Fibroblast of peridontal ligament (primary cell): ENCODE measurements at regions not wholly inside any gene's neighbourhood (a gene's known extent, or its start where the extent isn't known, plus 50 kb on each side); places are given as distances from the start of the nearest gene placed in this dataset.
A peak's percentile ranks its signal among the peaks of the same experiment; 100 is the strongest.

ENCODE experiments used
- DNase-seq: peaks from one replicate; pipeline ENCODE4 v3.0.0-alpha.2; 2010; ENCODE audit errors: extremely low read depth

DNA sequence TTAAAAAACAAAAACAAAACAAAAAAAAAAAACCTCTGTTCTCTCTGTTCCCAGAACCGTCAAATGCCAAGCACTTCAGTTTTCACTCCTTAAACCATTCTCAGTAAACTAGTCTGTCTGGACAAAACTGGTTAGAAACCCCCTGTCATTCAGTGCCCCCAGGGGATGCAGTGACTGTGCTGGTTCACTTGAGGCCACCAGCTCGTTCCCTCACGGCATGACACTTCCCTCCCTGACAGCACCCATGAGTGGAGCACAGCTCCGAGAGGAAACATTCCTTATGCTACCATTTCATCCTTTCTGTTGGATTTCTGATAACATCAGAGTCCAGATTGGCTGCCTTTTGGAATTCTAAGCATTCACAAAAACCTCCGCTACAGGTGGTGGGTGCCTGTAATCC, 244.0 kb upstream of the TPM1 start:
- no peak for DNase-seq

DNA sequence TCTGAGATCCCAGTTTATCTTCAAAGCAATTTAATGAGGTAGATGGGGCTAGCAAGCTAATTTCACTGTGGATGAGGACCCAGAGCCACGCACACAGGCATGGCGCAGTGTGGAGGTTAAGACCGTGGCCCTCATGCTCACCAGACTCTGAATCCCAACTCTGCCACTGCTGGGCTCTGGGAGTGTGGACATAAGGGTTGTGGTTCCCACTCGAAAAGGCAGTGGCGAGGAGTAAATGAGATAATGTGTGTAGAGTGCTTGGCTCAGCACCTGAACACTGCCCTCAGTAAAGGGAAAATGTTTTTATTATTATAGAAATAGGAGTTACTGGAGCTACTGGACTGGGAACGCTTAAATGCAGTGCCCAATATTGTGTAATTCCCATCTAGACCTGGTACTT, 243.5 kb upstream of the TPM1 start:
- DNase-seq, result no peak

DNA sequence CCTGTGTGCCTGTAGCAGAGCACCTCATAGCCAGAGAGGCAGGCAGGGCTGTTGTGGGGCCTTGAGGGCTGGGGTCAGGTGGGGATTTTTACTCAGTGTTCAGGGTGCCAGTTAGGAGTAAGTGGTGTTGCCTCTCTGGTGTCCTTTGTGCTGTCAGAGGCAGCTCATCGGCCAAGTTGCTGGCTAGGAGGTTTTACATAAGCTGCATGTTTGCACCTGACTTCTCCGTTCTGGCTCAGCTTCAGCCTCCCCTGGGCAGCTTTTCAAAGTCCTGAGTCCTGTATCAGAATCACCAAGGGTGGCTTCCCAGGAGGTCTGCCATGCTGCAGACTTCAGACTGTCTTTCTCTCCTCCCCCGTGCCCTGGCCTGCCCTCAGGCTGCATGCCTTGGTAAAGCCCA, 242.6 kb upstream of the TPM1 start:
- no peak for DNase-seq

DNA sequence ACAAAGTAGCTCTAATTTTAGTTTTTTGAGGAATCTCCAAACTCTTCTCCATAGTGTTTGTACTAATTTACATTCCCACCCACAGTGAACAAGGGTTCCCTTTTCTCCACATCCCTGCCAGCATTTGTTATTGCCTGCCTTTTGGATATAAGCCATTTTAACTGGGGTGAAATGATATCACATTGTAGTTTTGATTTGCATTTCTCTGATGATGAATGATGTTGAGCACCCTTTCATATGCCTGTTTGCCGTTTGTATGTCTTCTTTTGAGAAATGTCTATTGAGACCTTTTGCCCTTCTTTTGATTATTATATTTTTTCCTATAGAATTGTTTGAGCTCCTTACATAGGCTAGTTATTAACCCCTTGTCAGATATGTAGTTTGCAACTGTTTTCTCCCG, 239.9 kb upstream of the TPM1 start:
- no peak for DNase-seq

DNA sequence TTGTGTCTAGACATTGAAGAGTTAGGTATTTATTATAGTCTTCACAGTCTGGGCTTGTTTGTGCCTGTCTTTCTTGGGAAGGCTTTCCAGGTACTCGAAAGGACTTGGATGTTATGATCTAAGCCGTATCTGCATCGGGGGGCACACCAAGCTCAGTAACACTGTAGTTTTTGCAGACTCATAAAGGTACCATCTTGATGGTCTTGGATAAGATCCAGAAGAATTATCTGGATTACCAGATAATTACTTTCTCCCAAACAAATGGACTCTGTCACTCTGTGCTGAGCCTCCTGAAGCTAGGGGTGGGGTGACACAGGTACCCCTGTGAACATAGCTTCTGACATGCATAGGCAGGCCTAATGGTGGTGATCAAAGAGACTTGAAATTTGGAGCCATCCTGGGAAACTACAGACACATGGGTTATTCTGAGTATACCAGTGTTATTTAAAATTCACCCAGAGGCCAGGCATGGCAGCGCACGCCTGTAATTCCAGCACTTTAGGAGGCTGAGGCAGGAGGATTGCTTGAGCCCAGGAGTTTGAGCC, 238.6 kb upstream of the TPM1 start:
- DNase-seq, result no peak

DNA sequence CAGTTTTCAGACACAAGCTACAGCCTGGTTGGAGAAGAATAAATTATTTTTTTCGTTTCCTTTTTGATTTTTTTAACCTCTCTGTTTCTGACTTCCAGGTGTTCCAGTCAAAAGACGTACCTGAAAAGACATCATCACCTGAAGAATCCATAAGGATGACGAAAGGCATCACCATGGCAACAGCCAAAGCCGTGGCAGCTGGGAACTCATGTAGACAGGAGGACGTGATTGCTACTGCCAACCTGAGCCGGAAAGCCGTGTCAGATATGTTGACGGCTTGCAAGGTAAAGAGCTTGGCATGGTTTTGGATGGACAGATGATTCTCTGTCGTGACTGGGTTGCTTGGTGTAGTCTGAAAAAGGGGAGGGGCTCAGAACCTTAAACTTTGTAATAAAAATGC, 237.0 kb upstream of the TPM1 start:
- no peak for DNase-seq

DNA sequence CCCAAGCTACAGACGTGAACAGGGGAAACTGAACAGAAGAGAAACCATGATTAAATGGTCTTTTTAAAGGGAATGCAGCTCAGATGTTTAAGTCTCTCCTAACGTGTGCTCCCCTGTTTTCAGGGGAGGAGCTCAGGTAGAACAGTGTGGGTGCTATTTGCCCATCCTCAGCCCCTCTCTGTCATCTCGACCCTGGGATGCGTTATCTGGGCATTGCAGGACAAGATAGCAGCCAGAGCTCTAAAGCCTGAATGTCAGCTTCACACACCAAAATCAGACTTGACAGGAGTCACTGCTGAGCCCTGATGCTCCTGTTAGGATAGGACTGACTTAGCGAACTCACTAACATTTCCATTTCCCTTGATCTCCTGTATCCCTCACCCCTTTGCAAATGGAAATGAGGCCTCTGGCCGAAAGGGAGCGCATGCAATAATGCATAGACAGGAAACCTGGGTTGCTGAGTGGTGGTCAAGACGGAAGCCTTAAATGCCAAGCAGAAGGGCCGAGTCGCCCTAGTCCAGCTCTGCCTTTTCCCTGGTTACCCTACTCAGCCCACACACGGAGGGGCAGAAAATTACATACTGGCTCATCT, 234.9 kb upstream of the TPM1 start:
- no peak for DNase-seq

DNA sequence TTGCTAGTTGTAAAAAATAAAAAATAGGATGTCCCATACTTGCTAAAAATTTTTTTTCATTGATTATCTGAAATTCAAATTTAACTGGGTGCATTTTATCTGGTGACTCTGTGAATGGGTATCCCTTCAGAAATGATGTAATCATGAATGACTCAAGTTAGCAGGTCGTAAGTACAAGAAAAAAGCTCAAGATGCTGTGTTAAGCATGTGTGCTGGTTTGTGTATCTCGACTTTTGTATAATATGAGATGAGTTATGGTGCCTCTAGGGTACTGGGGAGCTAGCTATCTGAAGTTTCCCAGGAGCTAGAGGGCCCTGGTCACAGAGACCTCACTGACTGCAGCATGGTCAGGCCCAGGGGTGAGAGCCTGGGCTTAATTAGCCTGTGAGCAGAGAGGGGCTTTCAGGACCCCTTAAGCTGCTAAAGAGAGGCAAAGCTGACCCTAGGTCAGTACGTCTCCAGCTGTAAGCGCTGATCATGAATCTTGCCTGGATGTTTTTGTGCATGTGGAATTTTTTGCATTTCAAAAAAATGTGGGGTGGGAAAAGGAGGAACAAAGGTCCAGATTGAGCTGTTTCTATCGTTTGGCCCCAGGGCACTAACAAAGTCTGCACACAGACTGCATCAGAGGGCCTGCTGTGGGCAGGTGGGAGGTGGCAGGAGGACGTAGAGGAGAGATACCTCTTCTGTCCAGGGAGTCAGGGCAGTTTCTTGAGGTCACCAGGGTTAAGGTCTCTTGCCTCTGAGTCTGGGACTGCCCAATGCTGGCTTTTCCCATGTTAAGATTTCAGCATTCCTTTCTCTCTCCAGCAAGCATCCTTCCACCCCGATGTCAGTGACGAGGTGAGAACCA, 233.2 kb upstream of the TPM1 start:
- peak; percentile 48 for DNase-seq

DNA sequence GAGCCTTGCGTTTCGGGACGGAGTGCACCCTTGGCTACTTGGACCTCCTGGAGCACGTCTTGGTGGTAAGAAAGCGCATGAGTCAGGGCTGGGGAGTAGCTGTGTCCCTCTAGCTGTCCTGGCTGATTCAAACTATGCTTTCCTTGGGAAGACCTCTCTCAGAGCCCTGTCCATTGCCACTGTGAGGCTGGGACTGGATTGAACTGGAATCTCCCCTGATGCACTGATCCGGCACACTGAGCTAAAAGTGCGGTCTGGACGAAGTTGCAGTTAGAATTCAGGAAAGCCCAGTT, 232.6 kb upstream of the TPM1 start:
- no peak for DNase-seq

DNA sequence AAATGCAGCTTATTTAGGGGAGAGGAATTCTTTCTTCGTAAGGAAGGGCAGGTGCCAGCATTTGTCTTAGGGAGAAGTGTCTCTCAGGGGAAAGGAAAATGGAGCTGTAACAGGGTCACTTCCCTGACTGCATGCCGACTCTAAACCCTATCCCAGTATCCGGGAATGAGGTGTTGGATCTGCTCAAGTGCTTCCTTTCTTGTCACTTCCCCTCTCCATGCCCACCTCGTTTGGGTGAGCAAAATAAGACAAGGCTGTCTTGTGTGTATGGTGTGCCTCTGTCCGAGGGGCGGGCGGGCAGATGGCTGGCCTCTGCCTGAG, 230.1 kb upstream of the TPM1 start:
- DNase-seq, result no peak

DNA sequence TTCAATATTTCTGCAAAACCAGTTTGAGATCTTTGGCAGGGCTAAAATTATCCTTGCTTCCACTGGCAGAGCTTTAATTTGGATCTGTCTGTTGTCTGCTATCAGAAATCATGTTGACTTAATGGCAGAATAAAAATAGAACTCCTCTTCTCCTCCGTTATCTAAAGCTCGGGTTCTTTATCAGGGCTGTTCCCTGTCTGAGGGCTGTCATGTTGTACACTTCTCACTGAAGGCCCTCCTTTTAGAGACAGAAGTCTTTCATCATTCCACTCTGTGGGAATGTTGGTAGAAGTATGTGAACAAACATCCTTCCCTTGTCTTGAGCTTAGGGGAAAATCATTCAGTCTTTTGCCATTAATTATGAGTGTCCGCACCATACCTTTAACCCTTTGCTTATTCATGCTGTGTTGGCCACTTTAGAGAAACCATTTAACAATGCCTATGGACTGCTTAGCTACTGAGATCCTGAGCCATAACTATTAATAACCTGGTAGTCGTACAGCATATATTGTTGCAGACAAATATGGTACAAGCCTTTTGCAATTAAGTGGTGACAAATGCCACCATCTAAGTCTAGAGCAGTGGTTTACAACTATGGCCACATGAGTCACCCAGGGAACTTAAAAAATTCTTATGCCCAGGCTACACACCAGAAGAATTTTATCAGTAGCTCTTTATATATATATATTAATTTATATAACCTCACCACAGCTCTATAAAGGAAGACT, 226.0 kb upstream of the TPM1 start:
- no peak for DNase-seq

DNA sequence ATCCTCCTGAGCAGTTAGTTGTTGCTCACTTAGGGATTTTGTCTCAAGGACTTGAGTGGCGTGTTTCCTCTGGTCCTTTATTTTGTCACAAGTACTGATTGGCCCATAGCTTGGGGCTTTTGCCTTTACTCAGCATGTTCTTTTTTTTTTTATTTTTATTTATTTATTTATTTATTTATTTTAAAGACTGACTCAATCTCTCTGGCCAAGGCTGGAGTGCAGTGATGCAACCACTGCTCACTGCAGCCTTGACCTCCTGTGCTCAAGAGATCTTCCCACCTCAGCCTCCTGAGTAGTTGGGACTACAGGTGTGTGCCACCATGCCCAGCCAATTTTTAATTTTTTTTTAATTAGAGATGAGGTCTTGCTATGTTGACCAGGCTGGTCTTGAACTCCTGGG, 223.9 kb upstream of the TPM1 start:
- DNase-seq, result peak; percentile 16

DNA sequence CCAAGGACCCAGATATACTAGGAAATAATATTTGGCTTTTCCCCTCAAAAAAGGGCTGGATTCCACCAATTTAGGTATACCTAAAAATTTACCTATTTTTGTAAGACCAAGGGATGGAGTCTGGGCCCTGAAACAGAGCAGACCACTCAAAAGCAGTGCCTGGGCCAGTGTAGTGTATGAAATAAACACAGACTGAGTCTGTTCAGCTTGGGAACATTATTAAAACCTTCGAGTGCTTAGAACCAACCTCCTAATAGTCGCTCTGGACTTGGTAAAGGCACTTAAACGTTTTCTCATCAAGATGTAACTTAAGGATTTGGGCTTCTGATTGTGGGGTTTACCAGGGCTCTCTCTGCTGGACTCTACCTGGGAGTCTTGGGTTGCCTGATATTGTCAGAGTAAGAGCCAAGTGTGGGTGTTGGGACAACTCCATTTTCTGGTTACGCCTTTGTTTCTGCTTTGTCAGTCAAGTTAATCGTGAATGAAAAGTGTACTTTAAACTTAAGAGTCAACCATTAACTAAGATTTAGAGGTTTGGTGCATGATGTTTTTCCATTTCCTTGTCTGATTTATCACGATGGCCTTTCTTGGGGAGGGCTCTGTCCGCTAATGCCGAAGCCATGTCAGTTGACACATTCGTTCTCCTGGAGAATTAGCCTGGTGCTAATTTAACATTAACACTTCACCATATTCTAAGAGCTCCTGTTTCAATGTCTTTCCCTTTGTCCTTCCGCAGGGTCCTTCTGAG, 221.0 kb upstream of the TPM1 start:
- DNase-seq, result no peak

DNA sequence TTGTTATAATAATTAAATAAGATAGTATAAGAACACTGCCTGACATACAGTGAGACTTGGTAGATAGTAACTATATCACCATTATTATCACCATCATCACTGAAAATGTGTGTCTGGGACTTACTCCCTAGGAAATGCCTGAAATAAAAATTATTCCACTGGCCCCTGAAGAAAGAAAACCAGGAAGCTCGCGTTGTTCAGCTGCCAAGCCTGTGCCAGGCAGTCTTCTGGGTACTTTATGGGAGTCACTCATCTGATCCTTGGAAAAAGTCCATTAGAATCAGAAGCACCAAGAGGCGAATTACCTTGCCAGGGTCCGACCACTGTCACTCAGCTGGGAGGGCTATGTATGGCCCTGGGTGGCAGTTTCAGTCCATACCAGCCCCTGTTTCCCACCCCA, 220.3 kb upstream of the TPM1 start:
- DNase-seq, result no peak

DNA sequence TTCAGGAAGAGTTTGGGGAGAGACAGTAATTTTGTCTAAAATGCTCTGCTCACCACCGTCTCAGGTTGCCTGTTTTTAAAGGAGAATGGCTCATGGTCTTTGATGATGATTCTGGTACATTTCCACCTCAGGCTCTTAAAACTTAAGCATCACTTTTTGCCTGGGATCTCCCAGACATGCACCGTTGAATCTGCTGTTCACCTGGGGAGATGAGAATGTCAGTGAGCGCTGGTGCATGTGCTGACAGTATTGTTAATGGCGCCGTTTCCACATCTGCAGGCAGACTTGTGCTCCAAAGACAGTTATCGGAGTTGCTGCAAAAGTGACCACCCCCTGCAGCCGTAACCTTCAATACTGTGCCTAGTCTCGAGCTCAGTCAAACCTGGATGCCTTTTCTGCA, 219.0 kb upstream of the TPM1 start:
- no peak for DNase-seq

DNA sequence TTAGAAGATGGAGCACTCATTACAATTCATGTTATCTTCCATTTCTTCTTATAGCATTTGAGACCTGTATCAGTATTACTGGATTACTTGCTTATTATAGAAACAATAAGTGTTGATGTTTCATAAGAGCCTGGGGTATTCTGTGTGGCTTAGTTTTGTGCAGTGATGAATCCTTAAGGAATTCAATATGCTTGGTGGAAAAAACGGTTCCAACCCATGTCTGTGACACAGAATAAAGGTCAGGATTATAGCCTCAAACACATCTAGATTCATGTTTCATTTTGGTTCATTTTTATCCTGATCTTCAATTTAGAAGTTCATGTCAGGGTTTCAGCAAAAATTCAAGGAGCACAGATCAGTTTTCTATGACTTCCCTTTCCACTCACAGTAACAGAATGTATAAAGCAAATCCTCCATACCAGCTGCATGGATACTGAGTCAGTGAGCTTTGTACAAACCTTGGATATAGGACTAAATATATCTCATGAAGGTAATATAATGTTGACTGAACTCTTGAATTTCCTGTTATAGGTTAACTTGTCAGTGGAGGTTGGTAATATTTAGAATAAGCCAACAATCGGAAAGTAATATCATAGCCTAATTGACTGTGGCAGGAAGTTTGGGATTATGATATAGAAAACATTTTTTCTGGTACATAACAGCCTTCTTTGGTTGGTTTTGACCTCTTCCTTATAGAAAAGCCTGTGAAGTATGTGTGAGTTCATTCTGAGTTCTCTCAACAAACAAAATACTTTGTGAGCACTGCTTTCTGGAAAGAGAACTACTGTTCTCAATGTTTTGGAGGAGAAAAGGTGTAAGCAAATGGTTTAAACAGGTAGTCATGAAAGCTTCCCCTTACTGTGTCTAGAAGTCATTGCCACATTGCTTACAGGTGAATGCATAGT, 218.2 kb upstream of the TPM1 start:
- peak; percentile 85 for DNase-seq

DNA sequence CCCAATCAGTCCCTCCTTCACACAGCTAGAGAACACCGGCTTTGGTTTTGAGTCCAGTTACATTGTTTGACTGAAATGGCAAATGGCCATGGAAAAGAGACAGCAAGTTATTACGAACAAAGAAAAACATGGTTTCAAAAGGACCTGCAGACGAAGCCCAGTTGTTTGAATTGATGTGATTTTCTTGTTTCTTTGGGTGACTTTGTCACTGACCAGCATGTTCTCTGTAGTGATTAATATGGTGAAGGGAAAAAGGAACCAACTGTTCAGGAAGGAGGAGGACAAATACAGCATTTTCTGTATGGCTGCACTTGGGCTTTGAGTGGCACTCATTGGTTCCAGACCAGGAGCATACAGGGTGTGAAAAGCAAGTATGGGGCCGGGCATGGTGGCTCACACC, 217.4 kb upstream of the TPM1 start:
- DNase-seq, result no peak

DNA sequence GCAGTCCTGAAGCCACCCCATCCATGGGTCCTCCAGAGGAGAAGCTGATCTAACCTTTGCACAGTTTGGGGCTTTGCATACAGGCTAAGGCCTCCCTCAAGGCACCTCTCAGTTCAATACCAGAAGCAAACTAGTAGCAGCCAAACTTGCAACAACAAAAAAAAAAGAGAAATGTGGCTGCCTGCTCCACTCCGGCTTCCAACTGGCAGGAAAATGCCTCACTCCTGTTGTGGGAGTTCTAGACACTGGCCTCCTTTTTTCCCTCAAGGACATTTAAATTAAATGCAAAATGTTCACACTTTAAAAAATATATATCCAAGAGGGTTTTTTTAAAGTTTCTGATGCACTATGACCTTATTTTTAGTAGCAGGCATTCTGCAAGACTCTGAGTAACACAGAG, 216.0 kb upstream of the TPM1 start:
- no peak for DNase-seq

DNA sequence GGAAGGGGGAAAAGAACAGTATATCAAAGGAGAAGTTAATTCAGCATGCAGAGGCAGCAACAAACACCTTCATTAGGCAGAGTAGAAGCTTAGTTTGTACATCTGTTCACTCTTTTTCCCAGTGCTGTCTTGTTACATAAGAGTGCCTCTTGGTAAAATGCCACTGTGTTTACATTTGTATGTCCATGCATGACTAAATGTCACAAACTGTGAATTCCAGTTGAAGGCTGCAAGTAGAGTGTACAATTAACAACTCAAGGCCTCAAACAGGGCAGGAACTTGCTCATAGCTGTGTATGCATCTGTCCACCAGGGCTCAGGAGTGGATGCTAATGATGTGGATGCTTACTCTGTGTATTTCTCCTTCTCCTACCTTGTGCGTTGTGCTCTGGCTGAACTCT, 214.2 kb upstream of the TPM1 start:
- DNase-seq, result peak; percentile 34

DNA sequence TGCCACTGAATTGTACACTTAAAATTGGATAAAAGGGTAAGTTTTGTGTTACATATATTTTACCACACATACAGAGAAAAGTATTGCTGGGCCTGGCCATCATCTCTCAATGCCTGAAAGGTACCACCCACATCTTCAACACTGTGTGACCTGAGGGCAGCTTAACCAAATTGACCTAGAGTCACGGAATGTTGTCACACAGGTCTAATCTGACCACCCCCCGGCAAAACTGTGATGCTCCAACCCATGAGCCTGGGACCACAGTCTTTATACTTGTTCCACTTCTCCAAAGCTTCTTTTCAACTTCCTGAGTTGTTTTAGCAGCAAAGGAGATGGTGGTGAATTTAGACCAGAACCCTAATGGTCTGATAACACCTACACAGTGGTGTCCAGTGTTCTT, 210.3 kb upstream of the TPM1 start:
- DNase-seq, result no peak

DNA sequence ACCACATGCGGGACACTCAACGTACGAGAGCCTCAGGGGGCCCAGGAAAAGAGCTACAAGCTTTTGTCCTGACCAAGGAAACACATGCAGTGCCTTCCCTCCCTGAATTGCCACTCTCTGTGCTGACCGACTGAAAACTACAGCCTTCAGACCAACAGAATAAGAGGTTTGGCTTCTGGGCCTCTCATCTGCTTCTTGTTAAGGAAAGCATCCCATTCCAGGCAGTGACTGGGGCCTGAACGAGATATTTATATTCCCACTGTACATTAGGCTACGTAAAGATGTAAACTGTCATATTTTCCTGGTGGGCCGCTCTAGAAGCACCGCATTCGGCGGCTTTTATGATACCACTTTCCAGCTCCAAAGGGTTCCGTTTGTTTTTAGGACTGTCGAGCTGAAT, 208.9 kb upstream of the TPM1 start:
- peak; percentile 57 for DNase-seq
